WTC11 (cell line): ENCODE measurements at regions not wholly inside any gene's neighbourhood (a gene's known extent, or its start where the extent isn't known, plus 50 kb on each side); places are given as distances from the start of the nearest gene placed in this dataset.

Experiments used
- ZNF121 ChIP-seq: sonication (generic); formaldehyde crosslinking; IDR thresholded peaks from 2 replicates; pipeline ENCODE4 v1.8.0; 2023; ENCODE audit warnings: missing genetic modification reagents
- TF ChIP-seq, protein P1 (sequence below): fragments of 200-600 bp; IDR thresholded peaks from 2 replicates; pipeline ENCODE4 v1.8.0; 2022; ENCODE audit warnings: antibody characterized with exemption

DNA sequence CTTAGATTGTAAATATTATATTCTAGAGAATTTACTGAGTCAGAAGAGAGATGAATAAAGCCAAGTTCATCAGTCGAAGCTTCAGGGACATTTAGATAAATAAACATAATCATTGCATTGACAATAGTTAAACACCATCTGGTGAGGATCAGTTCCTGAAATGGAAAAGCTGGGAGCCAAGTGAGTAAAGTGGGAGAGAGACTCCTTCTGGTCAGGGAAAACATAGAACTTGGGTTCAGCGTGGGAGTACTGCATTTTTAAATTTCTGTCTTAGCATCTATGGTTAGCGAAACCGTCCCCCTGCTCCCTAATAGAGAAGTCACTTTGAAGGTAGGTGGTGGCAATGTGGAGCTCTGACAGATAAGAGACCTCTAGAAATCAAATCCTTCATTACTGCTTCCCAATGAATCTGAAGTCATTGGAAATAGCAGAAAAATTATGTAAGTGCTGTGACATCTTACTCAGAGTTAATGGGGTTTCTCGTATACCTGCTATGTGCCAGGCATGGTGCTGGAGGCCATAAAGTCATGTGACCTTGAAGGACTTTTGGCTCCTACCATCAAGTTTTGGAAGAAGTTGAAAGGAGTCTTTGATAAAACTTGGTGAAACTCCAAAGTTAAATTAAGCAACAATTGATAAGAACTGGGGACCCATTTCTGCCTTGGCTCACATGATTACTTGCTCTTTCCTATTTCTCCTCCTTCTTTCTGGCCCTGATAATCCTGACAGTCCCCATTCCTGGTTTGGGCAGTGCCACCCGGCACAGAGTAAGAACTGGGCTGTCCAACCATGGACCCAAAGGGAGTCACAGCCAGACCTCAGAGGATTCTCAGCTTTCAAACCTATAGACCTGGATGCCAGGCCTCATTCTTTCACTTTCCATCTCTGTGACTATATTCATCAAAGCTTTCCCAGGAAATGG is 211.2 kb downstream of the C7orf25 start:
- no peak for TF ChIP-seq ZNF121
- TF ChIP-seq, protein P1, sequence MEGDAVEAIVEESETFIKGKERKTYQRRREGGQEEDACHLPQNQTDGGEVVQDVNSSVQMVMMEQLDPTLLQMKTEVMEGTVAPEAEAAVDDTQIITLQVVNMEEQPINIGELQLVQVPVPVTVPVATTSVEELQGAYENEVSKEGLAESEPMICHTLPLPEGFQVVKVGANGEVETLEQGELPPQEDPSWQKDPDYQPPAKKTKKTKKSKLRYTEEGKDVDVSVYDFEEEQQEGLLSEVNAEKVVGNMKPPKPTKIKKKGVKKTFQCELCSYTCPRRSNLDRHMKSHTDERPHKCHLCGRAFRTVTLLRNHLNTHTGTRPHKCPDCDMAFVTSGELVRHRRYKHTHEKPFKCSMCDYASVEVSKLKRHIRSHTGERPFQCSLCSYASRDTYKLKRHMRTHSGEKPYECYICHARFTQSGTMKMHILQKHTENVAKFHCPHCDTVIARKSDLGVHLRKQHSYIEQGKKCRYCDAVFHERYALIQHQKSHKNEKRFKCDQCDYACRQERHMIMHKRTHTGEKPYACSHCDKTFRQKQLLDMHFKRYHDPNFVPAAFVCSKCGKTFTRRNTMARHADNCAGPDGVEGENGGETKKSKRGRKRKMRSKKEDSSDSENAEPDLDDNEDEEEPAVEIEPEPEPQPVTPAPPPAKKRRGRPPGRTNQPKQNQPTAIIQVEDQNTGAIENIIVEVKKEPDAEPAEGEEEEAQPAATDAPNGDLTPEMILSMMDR: no peak
